KG1 (cell line): ENCODE measurements at regions not wholly inside any gene's neighbourhood (a gene's known extent, or its start where the extent isn't known, plus 50 kb on each side); places are given as distances from the start of the nearest gene placed in this dataset.

Source experiments
- DNase-seq: peaks from one replicate; lab custom pipeline; 2025; lab: John Stamatoyannopoulos, UW

- DNase-seq, result no peak
These were observed 401.2 kb downstream of the TLL1 start for GRCh38 chr4:166274136-166274761.

- no peak for DNase-seq
These were observed 401.7 kb downstream of the TLL1 start for GRCh38 chr4:166274775-166275174.

- no peak for DNase-seq
These were observed 404.4 kb downstream of the TLL1 start for GRCh38 chr4:166277401-166277800.

- DNase-seq, result no peak
These were observed 404.8 kb downstream of the TLL1 start for GRCh38 chr4:166277853-166278252.

- no peak for DNase-seq
These were observed 406.2 kb downstream of the TLL1 start for GRCh38 chr4:166279261-166279660.

GRCh38 chr4:166280642-166281041 lies 407.6 kb downstream of the TLL1 start:
- no peak for DNase-seq

GRCh38 chr4:166282081-166282770 lies 409.2 kb downstream of the TLL1 start:
- no peak for DNase-seq

GRCh38 chr4:166284221-166284620 lies 411.2 kb downstream of the TLL1 start:
- DNase-seq, result no peak

- no peak for DNase-seq
These were observed 417.4 kb downstream of the TLL1 start for GRCh38 chr4:166290426-166290825.

GRCh38 chr4:166293556-166293955 lies 420.5 kb downstream of the TLL1 start:
- DNase-seq, result no peak

- no peak for DNase-seq
These were observed 428.2 kb downstream of the TLL1 start for GRCh38 chr4:166301266-166301665.

GRCh38 chr4:166308647-166309046 lies 435.6 kb downstream of the TLL1 start:
- DNase-seq, result no peak

GRCh38 chr4:166309286-166309685 lies 436.2 kb downstream of the TLL1 start:
- no peak for DNase-seq

GRCh38 chr4:166311169-166311568 lies 438.1 kb downstream of the TLL1 start:
- no peak for DNase-seq

GRCh38 chr4:166312166-166312565 lies 439.1 kb downstream of the TLL1 start:
- DNase-seq, result no peak

GRCh38 chr4:166314902-166315301 lies 441.9 kb downstream of the TLL1 start:
- DNase-seq, result no peak

- DNase-seq, result no peak
These were observed 442.9 kb downstream of the TLL1 start for GRCh38 chr4:166315721-166316467.

- no peak for DNase-seq
These were observed 445.9 kb downstream of the TLL1 start for GRCh38 chr4:166318810-166319525.

GRCh38 chr4:166323250-166323649 lies 450.2 kb downstream of the TLL1 start:
- no peak for DNase-seq

- no peak for DNase-seq
These were observed 451.3 kb downstream of the TLL1 start for GRCh38 chr4:166324321-166324720.

- DNase-seq, result no peak
These were observed 462.4 kb downstream of the TLL1 start for GRCh38 chr4:166335256-166335938.

- DNase-seq, result no peak
These were observed 469.0 kb downstream of the TLL1 start for GRCh38 chr4:166341992-166342391.
